SK-N-MC (cell line): ENCODE measurements at regions not wholly inside any gene's neighbourhood (a gene's known extent, or its start where the extent isn't known, plus 50 kb on each side); places are given as distances from the start of the nearest gene placed in this dataset.

ENCODE experiments used
- EZH2 ChIP-seq: fragments of 200-600 bp; sonication (generic); IDR thresholded peaks from one replicate; pipeline ENCODE4 v1.6.1; 2017; ENCODE audit warnings: antibody characterized with exemption
- FOXP2 ChIP-seq: optimal IDR thresholded peaks from 2 replicates; pipeline ENCODE3; 2011; ENCODE audit warnings: mild to moderate bottlenecking, moderate library complexity; ENCODE audit not compliant: insufficient read depth; ENCODE audit errors: extremely low read length, control extremely low read depth
- POLR2AphosphoS5 ChIP-seq: IDR thresholded peaks from 2 replicates; pipeline ENCODE4 v1.6.1; 2012; ENCODE audit warnings: mild to moderate bottlenecking, low read depth, low read length, borderline replicate concordance

DNA sequence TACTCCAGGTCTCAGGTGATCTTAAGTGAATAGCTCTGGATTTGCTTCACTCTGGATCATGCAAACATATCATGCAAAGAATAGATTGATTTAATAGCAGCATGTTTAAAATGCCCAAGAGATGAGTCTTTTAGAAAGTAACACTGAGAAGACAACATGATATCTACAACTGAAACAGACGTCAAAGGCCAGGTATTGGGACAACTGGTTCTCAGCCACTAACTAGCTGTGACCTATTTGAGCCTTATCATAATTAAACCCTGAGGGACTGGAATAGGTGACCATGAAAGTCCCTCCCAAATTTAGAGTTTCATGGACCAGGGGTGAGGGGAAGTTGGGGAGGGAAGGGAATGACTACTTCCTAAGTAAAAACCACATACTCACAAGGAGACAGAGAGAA is 95.7 kb downstream of the NIBAN1 start:
- TF ChIP-seq POLR2AphosphoS5 (no peak), EZH2 (no peak), FOXP2 (no peak)
